A549 (cell line): ENCODE measurements at regions not wholly inside any gene's neighbourhood (a gene's known extent, or its start where the extent isn't known, plus 50 kb on each side); places are given as distances from the start of the nearest gene placed in this dataset.

ENCODE experiments used
- ATAC-seq, 2 experiments: fragments of 200-7000 bp in 1 of 2; fragments of >200 bp in 1 of 2; cut with Nextera tagmentation in 1 of 2; cut with Tn5 transposase in 1 of 2; 3 replicates each; pipeline versions ENCODE4 v1.8.0 to v1.9.1; 2018 to 2020; ENCODE audit warnings: mild to moderate bottlenecking in 1 of 2, moderate library complexity in 1 of 2
- CTCF ChIA-PET: fragments of 300-600 bp; sonication (Branson Sonifier 250); formaldehyde crosslinking; extraction: SDS; loops from one replicate; lab custom pipeline; 2021; ENCODE audit warnings: antibody characterized with exemption, inconsistent platforms; lab: Yijun Ruan, JAX
- POLR2A ChIA-PET: fragments of 350-600 bp; formaldehyde crosslinking; extraction: SDS; loops from one replicate; lab custom pipeline; 2021; ENCODE audit warnings: antibody characterized with exemption, inconsistent platforms; lab: Yijun Ruan, JAX
- DNase-seq, 2 experiments: peaks; one replicate each; pipeline versions ENCODE4 v3.0.0 to v3.0.0-alpha.2; 2011 to 2016; ENCODE audit warnings: low read depth in 1 of 2, low spot score in 1 of 2
- FAIRE-seq: peaks from 2 replicates; lab custom pipeline; 2011; peaks lifted over from hg19 to GRCh38; lab: Jason Lieb, UNC
- H3K27ac ChIP-seq, 2 experiments: fragments of >200 bp; sonication (Bioruptor Twin); formaldehyde crosslinking; 3 replicates each; pipeline ENCODE4 v1.5.1; 2016 to 2017
- H3K4me1 ChIP-seq: fragments of >200 bp; sonication (Bioruptor Twin); formaldehyde crosslinking; 3 replicates; pipeline ENCODE4 v1.6.1; 2016
- H3K4me2 ChIP-seq: fragments of >200 bp; sonication (Bioruptor Twin); formaldehyde crosslinking; 3 replicates; pipeline ENCODE4 v1.6.1; 2016
- H3K4me3 ChIP-seq: fragments of >200 bp; sonication (Bioruptor Twin); formaldehyde crosslinking; 3 replicates; pipeline ENCODE4 v1.5.1; 2016
- H3K9me3 ChIP-seq: fragments of >200 bp; sonication (Bioruptor Twin); formaldehyde crosslinking; 3 replicates; pipeline ENCODE4 v1.6.1; 2016
- CBX2 ChIP-seq: fragments of 200-600 bp; sonication (generic); IDR thresholded peaks from 2 replicates; pipeline ENCODE4 v1.6.1; 2016; ENCODE audit warnings: low read depth, mild to moderate bottlenecking, borderline replicate concordance
- CBX8 ChIP-seq: fragments of 200-600 bp; sonication (generic); IDR thresholded peaks from 2 replicates; pipeline ENCODE4 v1.6.1; 2016
- CEBPB ChIP-seq, 2 experiments: fragments of >200 bp in 1 of 2; sonication (Bioruptor Twin) in 1 of 2; formaldehyde crosslinking in 1 of 2; IDR thresholded peaks; 2 replicates each; pipeline ENCODE4 v1.6.1; 2012 to 2016
- CHD4 ChIP-seq: fragments of 200-600 bp; sonication (generic); IDR thresholded peaks from 2 replicates; pipeline ENCODE4 v1.6.1; 2016; ENCODE audit warnings: antibody characterized with exemption, mild to moderate bottlenecking, borderline replicate concordance
- EHMT2 ChIP-seq: fragments of 200-600 bp; sonication (generic); IDR thresholded peaks from 2 replicates; pipeline ENCODE4 v1.6.1; 2016; ENCODE audit warnings: antibody characterized with exemption, low read depth, mild to moderate bottlenecking, moderate library complexity
- EP300 ChIP-seq, 2 experiments: fragments of >200 bp; sonication (Bioruptor Twin); formaldehyde crosslinking; IDR thresholded peaks; 2 replicates in 1 of 2; 3 replicates in 1 of 2; pipeline ENCODE4 v1.6.1; 2016 to 2017
- ESRRA ChIP-seq: fragments of 150-350 bp; IDR thresholded peaks from 2 replicates; pipeline ENCODE4 v1.6.1; 2014; ENCODE audit warnings: mild to moderate bottlenecking, low read length, borderline replicate concordance
- FOSL2 ChIP-seq, 2 experiments: fragments of 450-650 bp in 1 of 2; fragments of >200 bp in 1 of 2; sonication (Bioruptor Twin) in 1 of 2; formaldehyde crosslinking; IDR thresholded peaks; 2 replicates each; pipeline versions ENCODE4 v1.5.0 to v1.6.1; 2016 to 2020; ENCODE audit warnings: mild to moderate bottlenecking in 1 of 2, moderate library complexity in 1 of 2
- FOXS1 ChIP-seq: fragments of 250-450 bp; sonication (Bioruptor Pico); IDR thresholded peaks from 2 replicates; pipeline ENCODE4 v1.5.0; 2020; ENCODE audit warnings: mild to moderate bottlenecking, moderate library complexity
- HOXB13 ChIP-seq: fragments of 250-450 bp; sonication (Bioruptor Pico); IDR thresholded peaks from 2 replicates; pipeline ENCODE4 v1.5.0; 2020; ENCODE audit warnings: low read depth, mild to moderate bottlenecking, moderate library complexity
- JUNB ChIP-seq: fragments of >200 bp; sonication (Bioruptor Twin); formaldehyde crosslinking; IDR thresholded peaks from 2 replicates; pipeline ENCODE4 v1.6.1; 2016
- KDM1A ChIP-seq: fragments of 200-600 bp; sonication (generic); IDR thresholded peaks from 2 replicates; pipeline ENCODE4 v1.6.1; 2016; ENCODE audit warnings: low read depth, mild to moderate bottlenecking
- KDM5A ChIP-seq: fragments of 200-600 bp; sonication (generic); IDR thresholded peaks from 2 replicates; pipeline ENCODE4 v1.6.1; 2016; ENCODE audit warnings: antibody characterized with exemption, mild to moderate bottlenecking
- MAZ ChIP-seq: fragments of 150-350 bp; IDR thresholded peaks from 2 replicates; pipeline ENCODE4 v1.6.1; 2014; ENCODE audit warnings: antibody characterized with exemption, low read depth, low read length, borderline replicate concordance
- NR3C1 ChIP-seq: fragments of >200 bp; sonication (Bioruptor Twin); formaldehyde crosslinking; IDR thresholded peaks from 3 replicates; pipeline ENCODE4 v1.6.1; 2017
- PHF8 ChIP-seq: fragments of 200-600 bp; sonication (generic); IDR thresholded peaks from 2 replicates; pipeline ENCODE4 v1.6.1; 2016; ENCODE audit warnings: low read depth, mild to moderate bottlenecking, antibody characterized with exemption, moderate library complexity, borderline replicate concordance
- POLR2AphosphoS2 ChIP-seq: conservative IDR thresholded peaks from 2 replicates; pipeline ENCODE4 v1.6.1; 2012; ENCODE audit warnings: low read length, improper control_type of control experiment, inconsistent platforms
- RAD21 ChIP-seq, 2 experiments: fragments of >200 bp in 1 of 2; sonication (Bioruptor Twin) in 1 of 2; formaldehyde crosslinking in 1 of 2; IDR thresholded peaks in 1 of 2; conservative IDR thresholded peaks in 1 of 2; 2 replicates in 1 of 2; 3 replicates in 1 of 2; pipeline ENCODE4 v1.6.1; 2012 to 2018; ENCODE audit warnings: inconsistent platforms in 1 of 2
- RARB ChIP-seq: fragments of 250-450 bp; sonication (Bioruptor Pico); IDR thresholded peaks from 2 replicates; pipeline ENCODE4 v1.8.0; 2021; ENCODE audit warnings: mild to moderate bottlenecking, moderate library complexity
- RFX5 ChIP-seq: fragments of 450-650 bp; IDR thresholded peaks from 2 replicates; pipeline ENCODE4 v1.7.1; 2014; ENCODE audit warnings: antibody characterized with exemption, mild to moderate bottlenecking, moderate library complexity
- RNF2 ChIP-seq: fragments of 200-600 bp; sonication (generic); IDR thresholded peaks from 2 replicates; pipeline ENCODE4 v1.6.1; 2016; ENCODE audit warnings: low read depth, mild to moderate bottlenecking, antibody characterized with exemption, moderate library complexity, borderline replicate concordance
- ZC3H11A ChIP-seq: fragments of 450-650 bp; IDR thresholded peaks from 2 replicates; pipeline ENCODE4 v1.6.1; 2014; ENCODE audit warnings: antibody characterized with exemption, mild to moderate bottlenecking
- ZSCAN20 ChIP-seq: fragments of 250-450 bp; sonication (Bioruptor Pico); IDR thresholded peaks from 2 replicates; pipeline ENCODE4 v1.8.0; 2022; ENCODE audit warnings: mild to moderate bottlenecking, moderate library complexity
- WGBS: methylation state at CpG from one replicate; pipeline ENCODE4 v1.1.6; 2017; ENCODE audit errors: missing lambda C conversion rate; 5-methylcytosine and 5-hydroxymethylcytosine counted together
- TF ChIP-seq, protein P1 (sequence below): IDR thresholded peaks from 2 replicates; pipeline ENCODE4 v1.6.1; 2012
- TF ChIP-seq, protein P2 (sequence below): fragments of 150-350 bp; IDR thresholded peaks from 2 replicates; pipeline ENCODE4 v1.6.1; 2014; ENCODE audit warnings: low read depth, mild to moderate bottlenecking, low read length
- TF ChIP-seq, protein P3 (sequence below): fragments of >200 bp; sonication (Bioruptor Twin); formaldehyde crosslinking; IDR thresholded peaks from 2 replicates; pipeline ENCODE4 v1.6.1; 2016
- TF ChIP-seq, protein P4 (sequence below): fragments of 250-450 bp; sonication (Bioruptor Pico); IDR thresholded peaks from 2 replicates; pipeline ENCODE4 v1.5.0; 2020; ENCODE audit warnings: low read depth, mild to moderate bottlenecking, moderate library complexity
- TF ChIP-seq, protein P5 (sequence below): IDR thresholded peaks from 2 replicates; pipeline ENCODE4 v1.6.1; 2012

DNA sequence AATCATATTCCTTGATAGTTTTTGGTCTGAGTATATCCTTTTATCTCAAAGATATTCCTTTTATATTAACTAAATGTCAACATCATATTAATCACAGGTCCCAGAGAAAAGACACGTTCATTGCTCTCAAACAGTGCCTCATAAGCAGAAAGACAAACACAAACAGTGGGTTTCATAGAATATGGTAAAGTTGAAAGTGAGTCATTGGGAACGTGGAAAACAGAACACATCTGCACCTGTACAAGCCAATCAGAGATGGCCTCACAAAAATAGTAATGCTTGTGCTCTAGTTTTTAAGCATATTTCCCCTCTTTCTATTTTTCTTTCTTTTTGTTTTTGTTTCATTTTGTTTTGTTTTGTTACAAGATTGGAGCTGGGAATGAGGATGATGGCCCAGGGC is 328.4 kb upstream of the MAP2 start:
- TF ChIP-seq FOXS1 (CRISPR knock-in tag) (no peak), ESRRA (no peak), MAZ (no peak), ZSCAN20 (CRISPR knock-in tag) (no peak), CEBPB (IDR thresholded peaks at IDR 0.05) (no peak), FOSL2 (IDR thresholded peaks at IDR 0.05) (no peak), FOSL2 (CRISPR knock-in tag; IDR thresholded peaks at IDR 0.05) (no peak), RAD21 (conservative IDR thresholded peaks at IDR 0.05 in 1 of 2, IDR thresholded peaks at IDR 0.05 in 1 of 2) (no peak), PHF8 (no peak), HOXB13 (CRISPR knock-in tag) (no peak), EP300 (IDR thresholded peaks at IDR 0.05) (no peak), ZC3H11A (no peak), NR3C1 (no peak), RFX5 (no peak), RARB (CRISPR knock-in tag) (no peak), CHD4 (no peak), RNF2 (no peak), CBX2 (no peak)
- TF ChIP-seq, protein P1, sequence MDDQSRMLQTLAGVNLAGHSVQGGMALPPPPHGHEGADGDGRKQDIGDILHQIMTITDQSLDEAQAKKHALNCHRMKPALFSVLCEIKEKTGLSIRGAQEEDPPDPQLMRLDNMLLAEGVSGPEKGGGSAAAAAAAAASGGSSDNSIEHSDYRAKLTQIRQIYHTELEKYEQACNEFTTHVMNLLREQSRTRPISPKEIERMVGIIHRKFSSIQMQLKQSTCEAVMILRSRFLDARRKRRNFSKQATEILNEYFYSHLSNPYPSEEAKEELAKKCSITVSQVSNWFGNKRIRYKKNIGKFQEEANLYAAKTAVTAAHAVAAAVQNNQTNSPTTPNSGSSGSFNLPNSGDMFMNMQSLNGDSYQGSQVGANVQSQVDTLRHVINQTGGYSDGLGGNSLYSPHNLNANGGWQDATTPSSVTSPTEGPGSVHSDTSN: no peak
- TF ChIP-seq, protein P2, sequence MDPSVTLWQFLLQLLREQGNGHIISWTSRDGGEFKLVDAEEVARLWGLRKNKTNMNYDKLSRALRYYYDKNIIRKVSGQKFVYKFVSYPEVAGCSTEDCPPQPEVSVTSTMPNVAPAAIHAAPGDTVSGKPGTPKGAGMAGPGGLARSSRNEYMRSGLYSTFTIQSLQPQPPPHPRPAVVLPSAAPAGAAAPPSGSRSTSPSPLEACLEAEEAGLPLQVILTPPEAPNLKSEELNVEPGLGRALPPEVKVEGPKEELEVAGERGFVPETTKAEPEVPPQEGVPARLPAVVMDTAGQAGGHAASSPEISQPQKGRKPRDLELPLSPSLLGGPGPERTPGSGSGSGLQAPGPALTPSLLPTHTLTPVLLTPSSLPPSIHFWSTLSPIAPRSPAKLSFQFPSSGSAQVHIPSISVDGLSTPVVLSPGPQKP: no peak
- TF ChIP-seq, protein P3, sequence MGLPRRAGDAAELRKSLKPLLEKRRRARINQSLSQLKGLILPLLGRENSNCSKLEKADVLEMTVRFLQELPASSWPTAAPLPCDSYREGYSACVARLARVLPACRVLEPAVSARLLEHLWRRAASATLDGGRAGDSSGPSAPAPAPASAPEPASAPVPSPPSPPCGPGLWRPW: no peak
- ChIA-PET CTCF (no interaction called here), POLR2A (no interaction called here)
- Histone ChIP-seq H3K4me1 (no peaks in the 10 kb centered on the region), H3K4me2 (no peak overlapping the region), H3K27ac (no peak overlapping the region), H3K9me3 (no peaks in the 10 kb centered on the region), H3K4me3 (no peak overlapping the region)
- WGBS: 0% methylated on average over 2 of the region's 2 CpGs
- DNase-seq (no peak), ATAC-seq (no peak), FAIRE-seq (no peak)

DNA sequence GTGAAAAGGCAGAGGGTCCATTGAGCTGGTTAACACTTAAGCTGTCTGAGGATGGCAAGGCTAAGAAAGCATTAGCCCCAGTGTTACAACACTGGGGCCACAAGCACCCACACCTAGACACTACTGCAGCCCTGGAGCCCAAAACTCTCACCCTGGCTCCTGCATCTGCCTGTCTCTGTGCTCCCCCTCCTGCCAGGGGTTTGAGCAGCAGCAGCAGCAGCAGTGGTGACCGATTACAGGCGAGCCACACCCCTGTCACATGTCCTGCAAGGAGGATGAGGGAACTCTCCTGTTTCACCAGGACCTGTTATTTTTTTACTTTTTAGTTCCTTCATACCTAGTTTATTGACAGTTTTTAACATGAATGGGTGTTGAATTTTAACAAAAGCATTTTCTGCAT is 326.7 kb upstream of the MAP2 start:
- H3K4me1 ChIP-seq: no peaks in the 10 kb centered on the region
- ChIA-PET POLR2A (no interaction called here), CTCF (no interaction called here)
- no peak overlapping the region for H3K4me2 ChIP-seq
- no peak for FAIRE-seq
- ATAC-seq: no peak
- H3K27ac ChIP-seq: no peak overlapping the region
- H3K9me3 ChIP-seq: no peaks in the 10 kb centered on the region
- no peak for DNase-seq
- TF ChIP-seq FOXS1 (CRISPR knock-in tag) (no peak), ESRRA (no peak), KDM1A (no peak), EHMT2 (no peak), POLR2AphosphoS2 (no peak), RAD21 (conservative IDR thresholded peaks at IDR 0.05 in 1 of 2, IDR thresholded peaks at IDR 0.05 in 1 of 2) (no peak), JUNB (no peak), ZC3H11A (no peak), CBX8 (no peak), RARB (CRISPR knock-in tag) (no peak), KDM5A (no peak)
- TF ChIP-seq, protein P1: no peak
- TF ChIP-seq, protein P4, sequence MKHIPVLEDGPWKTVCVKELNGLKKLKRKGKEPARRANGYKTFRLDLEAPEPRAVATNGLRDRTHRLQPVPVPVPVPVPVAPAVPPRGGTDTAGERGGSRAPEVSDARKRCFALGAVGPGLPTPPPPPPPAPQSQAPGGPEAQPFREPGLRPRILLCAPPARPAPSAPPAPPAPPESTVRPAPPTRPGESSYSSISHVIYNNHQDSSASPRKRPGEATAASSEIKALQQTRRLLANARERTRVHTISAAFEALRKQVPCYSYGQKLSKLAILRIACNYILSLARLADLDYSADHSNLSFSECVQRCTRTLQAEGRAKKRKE: no peak
- TF ChIP-seq, protein P5, sequence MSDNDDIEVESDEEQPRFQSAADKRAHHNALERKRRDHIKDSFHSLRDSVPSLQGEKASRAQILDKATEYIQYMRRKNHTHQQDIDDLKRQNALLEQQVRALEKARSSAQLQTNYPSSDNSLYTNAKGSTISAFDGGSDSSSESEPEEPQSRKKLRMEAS: no peak
- H3K4me3 ChIP-seq: no peak overlapping the region
- WGBS: 0% methylated on average over 2 of the region's 2 CpGs
